Mesothelial cell of epicardium (in vitro differentiated cells): ENCODE measurements at regions not wholly inside any gene's neighbourhood (a gene's known extent, or its start where the extent isn't known, plus 50 kb on each side); places are given as distances from the start of the nearest gene placed in this dataset.
A peak's percentile ranks its signal among the peaks of the same experiment; 100 is the strongest.

Experiments
- DNase-seq, 2 experiments: peaks; one replicate each; pipeline ENCODE4 v3.0.0; 2021; ENCODE audit warnings: low spot score in 2 of 2; ENCODE audit not compliant: unreplicated experiment in 2 of 2
- H3K27ac Mint-ChIP-seq: 2 replicates; pipeline ENCODE4 v1.8.0; 2021; ENCODE audit warnings: mixed read lengths
- H3K27me3 Mint-ChIP-seq: 2 replicates; pipeline ENCODE4 v1.8.0; 2021; ENCODE audit warnings: low read depth, mixed read lengths
- H3K36me3 Mint-ChIP-seq: 2 replicates; pipeline ENCODE4 v1.8.0; 2021; ENCODE audit warnings: mixed read lengths
- H3K4me1 Mint-ChIP-seq: 2 replicates; pipeline ENCODE4 v1.8.0; 2021; ENCODE audit warnings: mixed read lengths
- H3K4me3 Mint-ChIP-seq: 2 replicates; pipeline ENCODE4 v1.8.0; 2021; ENCODE audit warnings: mild to moderate bottlenecking, moderate library complexity, mixed read lengths
- H3K9me3 Mint-ChIP-seq: 2 replicates; pipeline ENCODE4 v1.8.0; 2021; ENCODE audit warnings: mixed read lengths
- CTCF ChIP-seq: fragments of 200-600 bp; sonication (generic); IDR thresholded peaks from one replicate; pipeline ENCODE4 v1.5.0; 2021; ENCODE audit warnings: antibody characterized with exemption; ENCODE audit not compliant: unreplicated experiment

DNA sequence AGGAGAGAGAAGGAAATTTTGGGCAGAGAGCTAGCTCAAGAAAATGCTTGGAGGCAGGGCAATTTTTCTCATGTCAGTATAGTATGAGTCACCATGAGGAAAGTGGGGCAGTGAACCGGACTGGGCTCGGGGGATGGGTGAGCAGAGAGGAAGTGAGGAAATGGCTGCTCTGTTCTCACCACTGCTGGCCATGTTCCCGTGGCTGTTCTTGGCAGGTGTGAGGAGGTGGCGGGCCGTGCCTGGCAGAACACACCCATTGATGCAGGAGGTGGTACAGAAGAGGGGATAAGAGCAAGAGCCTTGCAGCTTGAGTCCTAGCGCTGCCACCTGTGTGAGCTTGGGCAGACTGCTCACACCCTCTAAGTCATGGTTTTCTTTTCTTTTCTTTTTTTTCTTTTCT, 304.4 kb upstream of the LYZL1 start:
- Mint-ChIP-seq H3K4me3 (no peak overlapping the region), H3K4me1 (peaks cover 25% of the 10 kb centered on the region), H3K27me3 (no peaks in the 10 kb centered on the region), H3K9me3 (no peaks in the 10 kb centered on the region), H3K27ac (peak overlapping the region; percentile 6), H3K36me3 (no peaks in the 10 kb centered on the region)
- DNase-seq, result no peak
- no peak for TF ChIP-seq CTCF

GRCh38 chr10:28985137-28985885, 303.6 kb upstream of the LYZL1 start:
- H3K4me1 Mint-ChIP-seq, result peaks cover 20% of the 10 kb centered on the region
- H3K36me3 Mint-ChIP-seq, result no peaks in the 10 kb centered on the region
- TF ChIP-seq CTCF, result no peak
- H3K9me3 Mint-ChIP-seq, result no peaks in the 10 kb centered on the region
- no peaks in the 10 kb centered on the region for H3K27me3 Mint-ChIP-seq
- DNase-seq, result no peak
- H3K4me3 Mint-ChIP-seq, result no peak overlapping the region
- H3K27ac Mint-ChIP-seq, result no peak overlapping the region

DNA sequence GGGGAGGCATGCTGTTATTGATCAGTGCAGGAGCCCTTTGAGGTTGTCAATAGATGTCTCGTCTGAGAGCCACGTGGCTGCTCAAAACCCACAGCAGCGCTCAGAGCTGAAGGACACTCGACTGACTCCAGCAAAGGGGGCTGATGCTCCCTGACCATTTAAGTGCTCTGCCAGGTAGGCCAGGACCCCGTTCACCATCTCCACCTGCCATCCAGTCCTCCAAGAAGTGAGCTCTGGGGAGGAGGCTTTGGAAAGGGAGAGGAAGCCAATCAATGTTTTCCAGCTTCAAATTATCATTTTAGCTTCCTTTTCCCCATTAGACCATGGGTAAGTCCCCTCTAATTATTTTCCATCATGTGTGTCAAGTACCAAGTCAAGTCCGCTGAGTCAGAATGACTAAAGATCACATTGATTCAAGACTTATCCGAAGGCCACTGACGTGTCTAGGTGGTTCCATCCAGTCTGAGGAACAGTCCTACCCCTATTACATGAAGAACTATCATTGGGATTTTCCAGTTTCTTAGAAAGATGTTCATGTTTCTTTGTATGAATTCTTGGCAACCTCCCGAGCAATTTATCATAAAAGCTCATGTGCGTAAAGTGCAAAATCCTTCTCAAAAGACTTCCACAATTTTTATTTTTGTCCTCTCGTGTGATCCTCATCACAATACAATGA, 302.6 kb upstream of the LYZL1 start:
- no peak overlapping the region for H3K4me3 Mint-ChIP-seq
- no peak overlapping the region for H3K27ac Mint-ChIP-seq
- H3K4me1 Mint-ChIP-seq, result peaks cover 23% of the 10 kb centered on the region
- DNase-seq, result no peak
- H3K36me3 Mint-ChIP-seq, result no peaks in the 10 kb centered on the region
- no peaks in the 10 kb centered on the region for H3K9me3 Mint-ChIP-seq
- TF ChIP-seq CTCF, result no peak
- no peaks in the 10 kb centered on the region for H3K27me3 Mint-ChIP-seq

GRCh38 chr10:28986856-28987255, 302.0 kb upstream of the LYZL1 start:
- Mint-ChIP-seq H3K36me3 (no peaks in the 10 kb centered on the region), H3K9me3 (no peaks in the 10 kb centered on the region), H3K27me3 (no peaks in the 10 kb centered on the region), H3K4me3 (no peak overlapping the region), H3K27ac (no peak overlapping the region), H3K4me1 (peaks cover 26% of the 10 kb centered on the region)
- no peak for TF ChIP-seq CTCF
- DNase-seq, result no peak

GRCh38 chr10:28987555-28988320, 301.1 kb upstream of the LYZL1 start:
- no peak overlapping the region for H3K4me3 Mint-ChIP-seq
- peaks cover 27% of the 10 kb centered on the region for H3K4me1 Mint-ChIP-seq
- no peaks in the 10 kb centered on the region for H3K27me3 Mint-ChIP-seq
- H3K9me3 Mint-ChIP-seq, result no peaks in the 10 kb centered on the region
- H3K36me3 Mint-ChIP-seq, result no peaks in the 10 kb centered on the region
- no peak for TF ChIP-seq CTCF
- DNase-seq, result no peak
- H3K27ac Mint-ChIP-seq, result no peak overlapping the region
